HepG2 (cell line): ENCODE measurements at regions not wholly inside any gene's neighbourhood (a gene's known extent, or its start where the extent isn't known, plus 50 kb on each side); places are given as distances from the start of the nearest gene placed in this dataset.

Experiments
- DR1 ChIP-seq: sonication (generic); formaldehyde crosslinking; IDR thresholded peaks from 2 replicates; pipeline ENCODE4 v1.8.0; 2021; ENCODE audit warnings: mild to moderate bottlenecking, missing genetic modification reagents, inconsistent platforms
- ERF ChIP-seq: IDR thresholded peaks from 2 replicates; pipeline ENCODE4 v1.6.1; 2018; ENCODE audit warnings: missing biosample characterization, missing genetic modification reagents
- JUNB ChIP-seq: sonication (generic); formaldehyde crosslinking; IDR thresholded peaks from 2 replicates; pipeline ENCODE4 v1.8.0; 2022; ENCODE audit warnings: missing genetic modification reagents, mild to moderate bottlenecking, borderline replicate concordance
- LBX2 ChIP-seq: sonication (generic); formaldehyde crosslinking; IDR thresholded peaks from 2 replicates; pipeline ENCODE4 v1.5.0; 2020; ENCODE audit warnings: missing genetic modification reagents, mild to moderate bottlenecking, borderline replicate concordance
- RNF219 ChIP-seq: sonication (generic); formaldehyde crosslinking; IDR thresholded peaks from 2 replicates; pipeline ENCODE4 v1.5.0; 2020; ENCODE audit warnings: mild to moderate bottlenecking, missing genetic modification reagents
- SMAD9 ChIP-seq: sonication (generic); formaldehyde crosslinking; IDR thresholded peaks from 2 replicates; pipeline ENCODE4 v1.5.1; 2020; ENCODE audit warnings: mild to moderate bottlenecking, missing genetic modification reagents
- TMF1 ChIP-seq: sonication (generic); formaldehyde crosslinking; IDR thresholded peaks from 2 replicates; pipeline ENCODE4 v1.8.1; 2022; ENCODE audit warnings: low read depth, missing genetic modification reagents
- ZKSCAN1 ChIP-seq: fragments of 150-350 bp; IDR thresholded peaks from 2 replicates; pipeline ENCODE4 v1.6.1; 2014; ENCODE audit warnings: low read length
- ZNF672 ChIP-seq: sonication (generic); formaldehyde crosslinking; IDR thresholded peaks from 2 replicates; pipeline ENCODE4 v1.8.1; 2022; ENCODE audit warnings: missing genetic modification reagents
- TF ChIP-seq, protein P1 (sequence below): sonication (generic); formaldehyde crosslinking; IDR thresholded peaks from 2 replicates; pipeline ENCODE4 v1.4.0; 2020; ENCODE audit warnings: low read depth, mild to moderate bottlenecking, missing genetic modification reagents
- TF ChIP-seq, protein P2 (sequence below): sonication (generic); formaldehyde crosslinking; IDR thresholded peaks from 2 replicates; pipeline ENCODE4 v1.5.0; 2020; ENCODE audit warnings: mild to moderate bottlenecking, missing genetic modification reagents, moderate library complexity

DNA sequence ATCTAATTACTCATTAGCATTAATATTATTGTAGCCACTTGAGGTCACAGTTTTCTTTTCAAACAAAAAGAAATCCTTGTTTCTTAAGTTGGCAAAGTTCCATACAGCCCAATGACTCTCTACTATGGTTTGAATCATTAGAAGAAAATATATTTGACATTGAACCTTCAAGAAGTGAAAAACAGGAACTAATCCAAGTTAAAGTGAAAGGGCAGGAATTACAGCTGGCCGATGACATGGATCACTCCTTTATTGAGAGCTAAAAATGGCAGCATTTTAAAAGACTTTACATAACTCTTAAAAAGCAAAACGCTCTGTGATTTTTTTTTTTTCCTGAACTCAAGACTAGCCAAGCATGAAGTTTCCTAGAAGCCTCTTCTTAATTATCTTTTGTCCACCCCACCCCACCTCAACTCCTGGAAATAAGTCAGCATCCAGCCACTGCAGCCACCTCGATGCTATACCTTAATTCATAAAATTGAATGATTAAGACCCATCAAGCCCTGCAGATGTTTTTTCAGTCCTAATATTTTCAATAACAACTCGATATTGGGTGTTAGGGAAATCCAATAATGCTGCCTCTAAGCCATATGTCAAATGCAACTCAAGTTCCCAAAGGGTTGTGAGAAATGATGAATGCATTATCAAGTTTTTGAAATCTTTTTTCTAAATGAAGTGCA lies 323.1 kb downstream of the HHIPL2 start:
- TF ChIP-seq, protein P1, sequence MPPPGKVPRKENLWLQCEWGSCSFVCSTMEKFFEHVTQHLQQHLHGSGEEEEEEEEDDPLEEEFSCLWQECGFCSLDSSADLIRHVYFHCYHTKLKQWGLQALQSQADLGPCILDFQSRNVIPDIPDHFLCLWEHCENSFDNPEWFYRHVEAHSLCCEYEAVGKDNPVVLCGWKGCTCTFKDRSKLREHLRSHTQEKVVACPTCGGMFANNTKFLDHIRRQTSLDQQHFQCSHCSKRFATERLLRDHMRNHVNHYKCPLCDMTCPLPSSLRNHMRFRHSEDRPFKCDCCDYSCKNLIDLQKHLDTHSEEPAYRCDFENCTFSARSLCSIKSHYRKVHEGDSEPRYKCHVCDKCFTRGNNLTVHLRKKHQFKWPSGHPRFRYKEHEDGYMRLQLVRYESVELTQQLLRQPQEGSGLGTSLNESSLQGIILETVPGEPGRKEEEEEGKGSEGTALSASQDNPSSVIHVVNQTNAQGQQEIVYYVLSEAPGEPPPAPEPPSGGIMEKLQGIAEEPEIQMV (CRISPR knock-in tag) = no peak
- TF ChIP-seq LBX2 (no peak), SMAD9 (no peak), DR1 (CRISPR knock-in tag) (no peak), ZNF672 (CRISPR knock-in tag) (no peak), RNF219 (CRISPR knock-in tag) (no peak), ERF (CRISPR knock-in tag) (no peak), ZKSCAN1 (no peak), JUNB (CRISPR knock-in tag) (no peak), TMF1 (CRISPR knock-in tag) (no peak)
- TF ChIP-seq, protein P2, sequence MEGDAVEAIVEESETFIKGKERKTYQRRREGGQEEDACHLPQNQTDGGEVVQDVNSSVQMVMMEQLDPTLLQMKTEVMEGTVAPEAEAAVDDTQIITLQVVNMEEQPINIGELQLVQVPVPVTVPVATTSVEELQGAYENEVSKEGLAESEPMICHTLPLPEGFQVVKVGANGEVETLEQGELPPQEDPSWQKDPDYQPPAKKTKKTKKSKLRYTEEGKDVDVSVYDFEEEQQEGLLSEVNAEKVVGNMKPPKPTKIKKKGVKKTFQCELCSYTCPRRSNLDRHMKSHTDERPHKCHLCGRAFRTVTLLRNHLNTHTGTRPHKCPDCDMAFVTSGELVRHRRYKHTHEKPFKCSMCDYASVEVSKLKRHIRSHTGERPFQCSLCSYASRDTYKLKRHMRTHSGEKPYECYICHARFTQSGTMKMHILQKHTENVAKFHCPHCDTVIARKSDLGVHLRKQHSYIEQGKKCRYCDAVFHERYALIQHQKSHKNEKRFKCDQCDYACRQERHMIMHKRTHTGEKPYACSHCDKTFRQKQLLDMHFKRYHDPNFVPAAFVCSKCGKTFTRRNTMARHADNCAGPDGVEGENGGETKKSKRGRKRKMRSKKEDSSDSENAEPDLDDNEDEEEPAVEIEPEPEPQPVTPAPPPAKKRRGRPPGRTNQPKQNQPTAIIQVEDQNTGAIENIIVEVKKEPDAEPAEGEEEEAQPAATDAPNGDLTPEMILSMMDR = no peak
